Inflammatory macrophage treated with lipopolysaccharide for 1 hour (primary cell): ENCODE measurements at regions not wholly inside any gene's neighbourhood (a gene's known extent, or its start where the extent isn't known, plus 50 kb on each side); places are given as distances from the start of the nearest gene placed in this dataset.

ENCODE experiments used
- DNase-seq, 2 donors: peaks; one replicate each; pipeline ENCODE4 v3.0.0-alpha.2; 2020 to 2022

DNA sequence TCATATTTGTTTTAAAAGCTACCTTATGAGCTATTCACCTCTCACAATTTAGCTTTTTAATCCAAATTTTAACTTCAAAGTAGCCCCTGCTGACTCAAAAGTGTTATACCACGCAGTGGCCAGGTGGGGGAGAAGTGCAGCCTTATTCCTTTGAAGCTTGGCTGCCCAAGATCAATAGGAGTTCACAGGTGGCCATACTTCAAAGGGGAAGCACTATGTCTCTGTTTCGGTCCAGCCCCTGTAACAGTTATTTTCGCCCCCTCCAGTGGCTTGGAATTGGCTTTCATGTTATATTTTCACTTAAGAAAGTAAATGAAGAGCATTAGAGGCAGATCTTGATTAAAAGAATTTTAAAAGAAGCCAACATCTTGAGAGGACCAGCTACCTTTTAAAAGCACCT, 608.4 kb downstream of the EPHA7 start:
- peak in 1 of 2 donors; percentile 10 for DNase-seq

DNA sequence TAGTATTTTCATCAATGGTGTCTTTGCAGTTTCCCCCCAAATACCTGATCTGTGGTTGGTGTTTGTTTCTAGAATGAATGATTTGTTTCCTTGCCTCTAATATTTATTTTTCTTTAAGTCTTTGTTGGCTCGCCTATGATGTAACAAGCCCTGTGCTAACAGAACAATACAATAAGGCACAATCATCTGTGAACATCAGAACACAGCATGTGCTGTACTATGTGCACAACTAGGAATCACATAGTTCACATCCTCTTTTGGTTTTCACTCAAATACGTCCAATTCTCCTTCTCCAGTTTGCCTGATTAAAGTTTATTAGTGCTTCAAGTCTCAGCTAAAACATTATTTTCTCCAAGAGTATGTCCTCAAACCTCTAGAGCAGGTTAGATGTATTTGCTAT, 613.1 kb downstream of the EPHA7 start:
- DNase-seq: no peak

DNA sequence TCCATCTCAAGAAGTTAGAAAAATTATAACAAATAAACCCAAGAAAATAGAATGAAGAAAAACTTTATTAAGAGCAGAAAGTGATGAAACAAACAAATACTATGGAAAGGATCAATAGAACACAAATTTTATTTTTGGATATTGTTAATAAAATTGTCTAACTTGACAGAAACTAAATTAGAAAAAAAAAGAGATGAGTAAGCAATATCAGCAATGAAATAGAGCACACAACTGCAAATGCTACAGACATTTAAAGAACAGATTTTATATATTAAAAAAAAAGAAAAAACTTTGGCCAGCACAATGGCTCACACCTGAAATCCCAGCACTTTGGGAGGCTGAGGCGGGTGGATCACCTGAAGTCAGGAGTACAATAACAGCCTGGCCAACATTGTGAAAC, 628.0 kb downstream of the EPHA7 start:
- DNase-seq: no peak

DNA sequence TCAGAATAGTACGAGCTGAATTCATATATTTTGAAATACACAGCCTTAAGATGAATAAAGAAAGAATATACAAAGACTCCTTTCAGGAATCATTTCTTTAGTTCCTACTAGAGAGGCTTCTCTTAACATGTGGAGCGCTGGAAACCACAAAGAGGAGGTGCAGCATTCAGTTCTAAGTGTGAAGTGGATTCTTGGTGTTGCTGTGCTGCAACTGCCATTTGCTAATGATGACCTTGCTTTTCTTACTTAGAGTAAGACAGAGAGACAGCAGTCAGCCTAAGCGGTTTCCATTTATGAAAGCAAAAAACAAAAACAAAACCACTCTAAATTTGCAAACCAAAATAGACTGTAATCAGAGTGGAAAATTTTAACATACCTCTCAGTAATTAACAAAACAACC, 629.0 kb downstream of the EPHA7 start:
- DNase-seq: no peak

DNA sequence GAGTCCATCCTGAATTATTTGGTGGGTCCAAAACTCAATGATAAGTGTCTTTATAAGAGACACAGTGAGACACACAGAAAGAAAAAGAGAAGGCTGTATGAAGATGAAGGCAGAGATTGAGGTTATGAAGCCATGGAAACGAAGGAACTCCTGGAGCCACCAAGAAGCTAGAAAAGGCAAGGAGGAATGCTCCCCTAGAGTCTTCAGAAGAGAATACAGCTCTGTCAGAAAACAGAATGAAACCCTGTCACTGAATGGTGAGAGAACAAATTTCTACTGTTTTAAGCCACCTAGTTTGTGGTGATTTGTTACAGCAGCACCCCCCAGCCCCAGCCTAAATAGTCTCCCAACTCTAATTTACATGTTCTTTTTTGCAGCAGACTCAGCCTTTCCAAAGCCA, 635.1 kb downstream of the EPHA7 start:
- DNase-seq: no peak

DNA sequence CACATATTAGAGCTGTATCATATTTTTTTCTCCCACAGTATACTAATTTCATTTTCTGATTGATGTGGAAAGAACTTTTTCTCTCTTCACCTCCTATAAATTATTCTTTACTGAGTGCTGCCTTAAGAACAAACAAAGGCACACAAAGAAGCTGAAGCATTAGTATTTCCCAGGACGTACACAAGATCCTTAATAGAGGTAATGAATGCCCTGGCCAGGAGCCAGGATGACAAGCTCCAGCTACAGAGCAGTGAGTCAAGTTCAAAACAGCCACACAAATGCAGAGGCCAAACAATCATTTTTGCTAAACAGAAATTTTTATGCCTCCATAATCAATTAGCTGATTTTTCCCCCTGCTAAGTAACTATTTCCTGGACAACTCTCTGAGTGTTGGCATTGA, 639.6 kb downstream of the EPHA7 start:
- DNase-seq: no peak

DNA sequence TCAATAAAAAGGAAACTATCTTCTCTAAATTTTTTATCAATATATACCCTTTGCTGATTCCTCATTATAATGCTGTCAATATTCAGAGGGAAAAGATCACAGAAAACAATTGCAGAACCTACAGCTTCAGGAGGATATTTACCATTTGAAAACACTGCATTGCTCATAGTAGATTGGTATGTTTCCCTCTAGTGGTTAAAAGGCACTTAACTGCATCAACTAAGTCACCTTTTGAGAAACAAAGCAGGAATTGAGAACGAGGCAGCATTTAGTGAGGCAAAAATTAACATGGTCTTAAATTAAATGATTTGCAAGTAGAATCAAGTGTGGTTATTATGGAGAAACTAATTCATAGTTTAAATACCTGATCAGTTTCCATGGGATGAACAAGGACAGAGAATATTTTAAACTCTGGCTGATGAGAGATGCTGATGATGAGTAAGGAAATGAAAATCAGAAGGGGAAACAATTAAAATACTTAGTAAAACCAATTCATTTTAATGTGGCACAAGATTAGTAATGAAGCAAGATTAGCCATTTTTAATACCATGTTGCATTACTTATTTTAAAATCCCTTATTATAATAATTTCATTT, 642.1 kb downstream of the EPHA7 start:
- DNase-seq: peak in 1 of 2 donors; percentile 12

DNA sequence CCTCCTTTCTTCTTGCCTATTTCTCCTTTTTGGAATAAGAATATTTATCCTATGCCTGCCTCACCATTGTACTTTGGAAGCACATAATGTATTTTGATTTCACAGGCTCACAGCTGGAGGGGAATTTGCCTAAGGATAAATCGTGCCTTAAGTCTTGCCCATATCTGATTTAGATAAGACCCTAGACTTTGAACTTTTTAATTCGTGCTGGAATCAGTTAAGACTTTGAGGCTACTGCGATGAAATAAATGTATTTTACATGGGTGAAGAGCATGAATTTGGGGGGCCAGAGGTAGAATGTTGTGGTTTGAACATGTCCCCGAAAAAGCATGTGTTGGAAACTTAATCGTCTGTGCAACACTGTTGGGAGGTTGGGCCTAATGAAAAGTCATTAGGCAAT, 648.8 kb downstream of the EPHA7 start:
- no peak for DNase-seq

DNA sequence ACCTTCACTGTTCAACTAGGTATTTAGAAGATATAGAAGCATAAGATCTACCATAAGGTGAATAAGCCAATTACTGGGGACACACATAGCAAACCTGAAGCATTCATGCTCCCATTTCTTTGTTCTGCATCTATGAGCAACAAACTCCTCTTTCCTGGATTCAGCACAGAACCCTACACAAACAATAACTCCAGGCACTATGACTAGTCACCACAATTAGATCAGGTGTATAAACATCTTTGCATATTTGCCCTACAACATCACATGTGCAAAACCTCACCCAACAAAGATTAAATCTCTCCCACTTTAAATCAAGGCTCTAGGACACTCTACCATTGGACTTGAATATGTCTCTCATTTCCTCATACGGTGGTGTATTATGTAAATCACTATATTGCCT, 652.3 kb downstream of the EPHA7 start:
- no peak for DNase-seq

DNA sequence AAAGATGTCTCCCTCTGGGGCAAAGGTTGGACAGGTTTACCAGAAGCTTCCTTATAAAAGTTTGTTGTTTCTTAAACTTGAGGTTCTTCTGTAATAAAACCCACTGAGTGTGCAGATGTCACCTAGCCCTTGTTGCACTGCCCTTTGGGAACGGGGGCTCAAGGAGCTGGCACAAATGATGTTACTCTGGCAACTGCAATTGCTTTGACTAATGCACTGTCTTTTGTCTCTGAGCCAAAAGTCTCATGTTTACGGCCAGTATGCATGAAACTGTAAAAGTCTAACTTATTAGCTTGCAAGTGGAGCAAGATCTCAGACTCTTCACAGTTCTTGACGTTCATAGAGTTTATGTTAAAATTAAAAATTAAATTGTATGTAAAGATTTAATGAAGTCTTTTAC, 655.7 kb downstream of the EPHA7 start:
- DNase-seq: no peak

DNA sequence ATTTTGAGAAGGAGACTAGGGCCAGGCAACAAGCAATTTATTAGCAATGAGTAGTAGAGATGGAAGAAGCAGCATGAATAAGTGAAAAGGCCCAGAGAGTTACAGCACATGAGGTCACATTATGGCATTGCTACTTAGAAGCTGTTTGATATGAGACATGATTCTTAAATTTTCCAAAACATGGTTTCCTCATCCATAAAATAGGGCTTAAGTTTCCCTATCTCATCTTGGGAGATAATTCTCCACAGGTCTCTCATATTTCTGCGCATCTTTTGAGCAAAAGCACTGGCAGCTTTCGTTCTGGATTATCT, 656.1 kb downstream of the EPHA7 start:
- DNase-seq: no peak

DNA sequence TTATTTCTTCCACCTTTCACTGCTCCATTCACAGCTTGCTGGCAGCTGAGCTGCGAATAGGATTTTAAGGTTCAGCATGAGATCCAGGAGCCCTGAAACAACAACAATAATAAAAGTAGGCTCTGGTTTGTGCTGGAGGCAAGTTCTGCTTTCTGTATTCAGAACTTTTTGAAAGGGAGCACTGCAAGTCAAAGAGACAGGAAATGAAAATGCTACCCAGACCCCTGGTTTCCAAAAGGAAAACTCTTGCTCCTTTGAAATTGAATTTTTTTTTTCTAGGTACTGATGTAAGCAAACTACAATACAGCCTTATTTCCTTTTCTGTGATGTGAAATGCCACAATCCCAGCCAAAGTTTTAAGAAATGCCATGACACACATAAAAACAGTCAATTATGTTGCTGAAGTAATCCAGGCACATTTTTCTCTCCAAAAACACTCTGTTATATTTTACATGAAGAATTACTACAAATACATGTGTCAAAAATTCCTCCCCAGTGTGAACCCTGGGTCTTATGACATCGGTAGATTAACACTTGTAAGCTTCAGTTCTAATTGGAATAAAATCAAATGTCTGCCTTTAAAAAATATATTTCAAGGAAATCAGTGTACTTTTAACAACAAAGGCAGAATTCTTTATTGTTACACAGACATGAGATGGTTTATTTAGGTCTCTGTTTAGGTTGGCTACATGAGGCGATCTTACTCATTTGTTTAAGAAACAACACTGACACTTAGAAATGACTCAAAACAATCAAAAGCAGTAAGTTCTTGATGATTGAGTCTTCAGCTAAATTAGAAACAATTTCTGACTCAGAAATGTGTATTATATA, 656.7 kb downstream of the EPHA7 start:
- DNase-seq: no peak

DNA sequence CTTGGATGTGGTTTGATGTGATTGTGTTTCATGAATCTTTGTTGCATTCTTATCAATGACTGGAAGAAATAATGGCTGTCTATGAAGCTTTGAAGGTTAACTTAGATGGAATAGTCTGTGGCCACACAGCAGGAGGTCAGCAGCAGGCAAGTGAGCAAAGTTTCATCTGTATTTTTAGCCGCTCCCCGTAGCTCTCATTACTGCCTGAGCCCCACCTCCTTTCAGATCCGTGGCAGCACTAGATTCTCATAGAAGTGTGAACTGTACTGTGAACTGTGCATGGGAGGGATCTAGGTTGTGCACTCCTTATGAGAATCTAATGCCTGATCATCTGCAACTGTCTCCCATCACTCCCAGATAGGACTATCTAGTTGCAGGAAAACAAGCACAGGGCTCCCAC, 660.2 kb downstream of the EPHA7 start:
- DNase-seq: no peak

DNA sequence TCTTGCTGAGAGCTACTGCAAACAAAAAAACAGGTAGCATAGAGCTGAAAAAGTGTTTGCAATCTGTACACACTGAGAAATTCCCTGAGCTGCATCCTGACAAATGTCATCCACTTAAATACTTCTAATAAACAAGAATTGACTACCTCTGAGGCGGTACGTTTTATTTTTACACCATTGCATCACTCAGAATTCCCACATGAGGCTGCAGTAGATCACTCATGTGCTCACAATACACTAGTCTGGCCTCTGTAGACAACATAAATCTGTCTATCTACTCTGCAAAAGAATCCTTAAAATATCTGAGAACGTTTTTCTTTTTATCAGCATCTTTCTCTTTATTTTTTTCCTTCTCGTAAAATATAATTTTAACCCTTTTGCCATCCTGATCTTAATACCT, 661.4 kb downstream of the EPHA7 start:
- no peak for DNase-seq

DNA sequence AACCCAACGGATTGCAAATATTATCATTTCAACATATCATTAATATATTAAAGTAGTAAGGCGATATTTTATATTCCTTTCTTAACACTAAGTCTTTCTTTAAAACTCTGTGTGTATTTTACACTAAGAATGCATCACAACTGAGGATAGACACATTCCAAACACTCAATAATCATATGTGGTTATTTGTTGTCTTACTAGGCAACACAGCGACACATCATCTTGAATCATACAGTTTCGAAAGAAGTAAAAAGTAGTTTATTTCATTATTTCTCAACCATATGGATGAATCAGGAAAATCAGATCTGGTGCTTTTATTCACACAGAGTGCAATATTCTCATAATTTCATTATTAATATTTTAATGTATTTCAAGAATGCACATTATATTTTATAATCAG, 662.4 kb downstream of the EPHA7 start:
- no peak for DNase-seq

DNA sequence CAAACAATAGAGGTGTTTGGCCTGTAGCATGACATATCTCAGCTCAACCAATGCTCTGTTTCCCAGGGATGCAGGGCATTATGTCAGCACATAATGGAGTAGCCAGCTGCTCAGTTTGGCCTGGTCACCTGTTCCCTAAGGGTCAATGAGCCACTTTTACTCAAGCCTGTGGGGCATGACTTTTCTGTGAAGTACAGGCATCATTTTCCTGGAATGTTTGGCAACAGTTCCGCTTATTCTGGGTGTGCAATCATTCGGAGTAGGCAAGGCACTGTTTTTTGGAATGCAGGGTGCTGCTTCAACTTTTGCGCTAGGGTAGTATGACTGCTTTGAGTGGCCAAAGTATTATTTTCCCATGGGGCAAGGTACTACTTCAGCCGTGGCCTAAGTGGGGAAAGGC, 665.4 kb downstream of the EPHA7 start:
- DNase-seq: no peak

DNA sequence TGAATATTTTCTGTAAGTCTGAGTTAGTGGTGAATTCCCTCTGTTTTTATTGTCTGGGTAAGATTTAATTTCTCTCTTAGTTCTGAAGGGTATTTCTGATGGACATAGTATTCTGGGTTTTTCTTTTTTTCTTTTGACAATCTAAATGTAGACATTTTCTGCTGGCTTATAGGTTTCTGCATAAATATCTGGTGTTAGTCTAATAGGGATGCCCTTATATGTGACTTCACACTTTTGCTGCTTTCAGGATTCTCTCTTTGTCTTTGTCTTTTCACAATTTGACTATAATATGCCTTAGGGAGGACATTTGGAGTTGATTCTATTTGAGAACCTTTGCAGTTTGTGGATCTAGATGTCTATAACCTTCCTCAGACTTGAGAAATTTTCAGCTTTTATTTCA, 667.2 kb downstream of the EPHA7 start:
- DNase-seq: no peak

DNA sequence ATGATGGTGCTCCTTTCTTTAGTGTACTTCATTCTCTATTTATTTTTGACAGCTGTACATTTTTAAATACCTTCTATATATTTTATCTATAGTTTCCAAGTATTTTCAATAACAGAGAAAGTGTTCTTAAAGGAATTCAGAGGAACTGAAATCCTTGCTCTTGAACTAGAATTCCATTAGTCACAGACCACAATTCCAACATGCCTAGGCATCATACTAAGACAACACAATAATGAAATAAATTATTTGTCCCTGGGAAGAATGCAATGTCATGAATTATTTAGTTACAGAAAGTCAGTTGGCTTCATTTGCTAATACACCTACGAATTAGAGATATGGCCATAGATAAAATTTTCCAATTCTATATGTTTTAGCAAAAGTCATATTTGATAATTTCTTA, 671.2 kb downstream of the EPHA7 start:
- DNase-seq: no peak

DNA sequence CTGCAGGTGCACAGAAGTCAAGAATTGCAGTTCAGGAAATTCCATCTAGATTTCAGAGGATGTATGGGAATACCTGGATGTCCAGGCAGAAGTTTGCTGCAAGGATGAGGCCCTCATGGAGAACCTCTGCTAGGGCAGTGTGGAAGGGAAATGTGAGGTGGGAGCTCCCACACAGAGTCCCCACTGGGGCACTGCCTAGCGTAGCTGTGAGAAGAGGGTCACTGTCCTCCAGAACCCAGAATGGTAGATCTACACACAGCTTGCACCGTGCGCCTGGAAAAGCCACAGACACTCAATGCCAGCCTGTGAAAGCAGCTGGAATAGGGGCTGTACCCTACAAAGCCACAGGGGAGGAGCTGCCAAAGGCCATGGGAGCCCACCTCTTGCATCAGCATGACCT, 681.4 kb downstream of the EPHA7 start:
- no peak for DNase-seq

DNA sequence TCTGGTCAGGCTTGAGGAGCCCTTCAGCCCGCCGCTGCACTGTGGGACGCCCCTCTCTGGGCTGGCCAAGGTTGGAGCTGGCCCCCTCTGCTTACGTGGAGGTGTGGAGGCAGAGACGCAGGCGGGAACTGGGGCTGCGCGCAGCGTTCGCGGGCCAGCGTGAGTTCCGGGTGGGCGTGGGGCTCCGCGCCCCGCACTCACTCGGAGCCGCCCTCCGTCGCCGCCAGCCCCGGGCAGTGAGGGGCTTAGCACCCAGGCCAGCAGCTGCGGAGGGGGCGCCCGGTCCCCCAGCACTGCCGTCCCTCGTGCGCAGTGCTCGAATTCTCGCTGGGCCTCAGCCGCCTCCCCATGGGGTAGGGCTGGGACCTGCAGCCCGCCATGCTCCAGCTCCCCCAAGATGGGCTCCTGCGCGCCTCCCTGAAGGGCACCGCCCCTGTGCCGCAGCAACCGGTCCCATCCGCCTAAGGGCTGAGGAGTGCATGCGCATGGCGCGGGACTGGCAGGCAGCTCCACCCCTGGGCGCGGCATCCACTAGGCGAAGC, 695.9 kb downstream of the EPHA7 start:
- DNase-seq: no peak

DNA sequence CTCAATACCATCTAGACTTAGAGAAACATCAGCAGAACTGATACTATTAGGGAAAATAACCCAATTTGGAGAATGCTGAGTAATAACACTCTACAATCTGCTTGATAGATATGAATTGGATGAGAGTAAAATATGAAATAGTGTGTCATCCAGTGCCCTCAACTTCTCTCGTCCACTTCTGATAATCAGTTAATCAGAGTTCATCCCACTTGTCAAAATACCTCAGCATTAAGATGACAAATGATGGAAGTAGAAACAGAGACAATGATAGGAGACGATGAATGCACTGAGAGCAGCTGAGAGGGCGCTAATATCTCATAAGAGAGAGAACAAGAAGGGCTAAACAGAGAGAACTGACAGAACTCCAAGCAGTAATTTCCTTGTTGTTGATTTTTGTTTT, 699.6 kb downstream of the EPHA7 start:
- no peak for DNase-seq

DNA sequence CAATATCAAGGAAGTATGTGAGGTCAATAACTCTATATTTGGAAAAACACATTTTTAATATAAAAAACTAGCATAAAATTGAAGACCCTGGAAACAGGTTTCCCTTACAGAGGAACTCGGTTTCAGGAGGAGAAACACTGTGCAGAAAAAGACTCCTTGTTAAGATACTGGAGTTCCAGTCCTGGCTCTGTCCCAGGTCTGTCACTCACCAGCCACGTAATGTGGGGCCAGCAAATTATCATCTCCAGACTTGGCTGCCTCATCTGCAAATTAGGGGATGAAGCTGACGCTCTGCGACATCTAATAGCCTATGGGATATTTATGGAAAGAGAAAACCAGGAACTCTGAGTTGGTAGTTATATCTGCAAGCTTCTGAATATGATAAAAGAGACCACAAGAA, 702.7 kb downstream of the EPHA7 start:
- no peak for DNase-seq

DNA sequence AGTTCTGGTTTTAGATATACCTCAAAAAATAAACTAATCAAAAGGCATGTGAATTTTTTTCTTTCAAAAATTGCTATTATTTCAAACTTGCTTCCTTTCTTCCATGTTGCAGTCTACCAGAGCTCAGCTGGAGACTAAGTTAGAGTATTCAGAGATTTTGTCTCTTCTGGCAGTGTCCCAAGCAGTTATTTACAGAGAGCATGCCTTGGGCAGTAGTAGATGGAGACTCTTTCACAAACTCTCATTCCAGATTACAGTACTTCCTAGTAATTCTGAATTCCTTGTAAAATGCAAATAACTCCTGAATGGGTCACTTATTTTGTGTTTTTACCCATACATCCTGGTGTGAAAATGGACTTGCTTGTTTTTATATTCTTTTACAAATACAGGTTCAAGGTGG, 703.4 kb downstream of the EPHA7 start:
- no peak for DNase-seq

DNA sequence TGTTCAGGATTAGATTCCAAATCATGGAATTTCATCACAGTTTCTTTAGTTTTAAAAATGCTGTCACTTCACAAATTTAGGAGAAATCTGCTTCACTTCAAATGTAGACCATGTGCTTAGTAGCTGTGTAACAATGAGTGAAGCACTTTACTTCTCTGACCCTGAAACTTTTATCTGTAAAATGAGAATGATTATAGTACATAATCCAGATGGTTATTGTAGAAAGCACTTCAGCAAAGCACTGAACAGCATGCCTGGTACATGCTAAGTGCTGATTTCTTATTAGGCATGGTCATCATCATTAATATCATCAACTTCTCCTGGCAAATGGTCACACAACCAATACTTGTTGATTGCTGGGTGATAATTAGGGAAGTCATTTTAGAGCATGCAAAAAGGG, 705.0 kb downstream of the EPHA7 start:
- DNase-seq: no peak

DNA sequence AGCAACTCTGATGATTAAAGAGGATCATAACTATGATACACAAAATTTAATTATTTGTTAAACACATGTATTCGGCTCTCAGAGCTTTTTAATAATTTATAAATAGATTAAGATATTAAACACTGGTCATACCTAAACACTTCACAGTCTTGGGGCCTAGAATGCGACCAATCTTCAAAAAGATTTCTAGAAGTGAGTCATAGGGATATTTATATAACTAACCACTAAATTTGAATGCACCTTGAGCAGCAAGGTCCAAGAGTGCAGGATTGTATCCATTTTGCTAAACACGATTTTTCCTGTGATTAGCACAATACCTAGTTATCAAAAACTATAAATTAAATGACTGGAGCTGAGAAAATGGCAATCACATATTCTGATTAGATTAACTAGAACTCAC, 709.3 kb downstream of the EPHA7 start:
- no peak for DNase-seq
